Dedifferentiated amniotic fluid mesenchymal stem cell (primary cell): ENCODE measurements at regions not wholly inside any gene's neighbourhood (a gene's known extent, or its start where the extent isn't known, plus 50 kb on each side); places are given as distances from the start of the nearest gene placed in this dataset.

Source experiments
- DNase-seq: peaks from one replicate; pipeline ENCODE4 v3.0.0-alpha.2; 2016; ENCODE audit errors: extremely low spot score

DNA sequence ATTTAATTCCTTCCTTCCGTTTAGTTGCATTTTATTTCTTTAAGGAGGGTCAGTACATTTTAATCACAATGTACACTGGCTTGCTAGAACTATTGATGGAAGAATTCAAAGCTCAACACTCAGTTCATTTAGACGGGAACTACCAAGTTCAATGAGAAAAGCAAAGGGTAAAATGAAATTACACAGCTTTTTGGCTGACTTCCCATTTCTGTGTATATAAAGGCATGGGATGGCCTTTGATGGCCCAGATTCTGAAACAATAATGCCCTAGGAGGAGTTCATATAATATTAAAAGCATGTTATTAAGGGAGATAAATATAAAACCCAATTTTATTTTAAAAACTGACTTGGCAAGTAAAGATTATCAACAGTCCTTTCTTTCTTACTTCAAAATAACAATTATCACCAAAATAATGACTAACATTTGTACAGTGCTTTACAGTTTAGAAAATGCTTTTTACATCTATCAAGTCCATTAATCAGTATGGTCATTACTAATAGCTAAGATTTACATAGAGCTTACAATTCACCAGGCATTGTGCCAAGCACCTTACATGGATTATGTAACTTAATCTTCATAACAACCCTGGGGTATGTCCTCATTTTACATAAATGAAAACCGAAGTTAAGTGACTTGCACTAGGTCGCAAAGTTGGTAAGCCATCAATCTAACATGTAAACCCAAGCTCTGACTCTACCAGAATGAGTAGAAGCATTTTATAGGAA, 402.4 kb downstream of the OMA1 start:
- DNase-seq = no peak

- DNase-seq = no peak
These were observed 410.1 kb downstream of the OMA1 start for GRCh38 chr1:58136387-58136786.

GRCh38 chr1:58135821-58136321, 410.7 kb downstream of the OMA1 start:
- no peak for DNase-seq

DNA sequence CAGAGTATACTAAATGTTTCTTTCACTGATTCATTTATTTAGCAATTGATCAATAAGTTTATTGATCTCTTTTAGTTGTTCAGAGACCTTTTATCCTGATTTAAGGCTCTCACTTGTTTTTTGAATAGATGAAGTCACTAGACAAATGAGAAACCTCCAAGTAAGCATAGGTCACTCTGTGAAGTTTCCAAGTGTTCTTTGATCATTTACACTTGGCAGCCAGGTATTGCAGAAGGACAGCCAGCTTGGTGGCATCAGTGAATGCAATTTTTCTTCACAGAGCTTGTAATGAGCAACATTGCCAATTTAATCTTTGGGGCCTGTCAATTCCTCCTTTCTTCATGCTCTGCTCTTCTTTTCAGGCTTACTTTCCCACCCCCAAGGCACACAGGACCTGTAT, 413.0 kb downstream of the OMA1 start:
- DNase-seq = no peak

DNA sequence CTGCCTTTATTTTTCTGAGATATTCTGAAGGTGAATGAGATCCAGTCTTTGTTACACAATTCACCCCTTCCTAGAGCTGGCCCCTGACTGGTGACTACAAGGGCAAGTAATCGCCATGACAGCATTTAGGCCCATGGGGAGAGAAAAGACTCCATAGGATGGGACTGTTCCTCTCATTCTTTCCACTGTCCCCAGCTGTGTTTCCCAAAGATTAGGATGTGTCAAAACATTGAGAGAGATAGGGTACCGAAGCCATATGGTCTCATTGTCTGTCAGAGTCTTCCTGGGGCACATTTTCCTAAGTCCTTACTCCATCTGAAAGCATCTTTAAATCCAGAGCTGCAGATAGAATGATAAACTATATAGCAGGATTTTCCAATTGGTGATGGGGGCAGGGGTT, 423.5 kb downstream of the OMA1 start:
- no peak for DNase-seq

GRCh38 chr1:58119971-58120370, 426.6 kb downstream of the OMA1 start:
- DNase-seq = no peak

DNA sequence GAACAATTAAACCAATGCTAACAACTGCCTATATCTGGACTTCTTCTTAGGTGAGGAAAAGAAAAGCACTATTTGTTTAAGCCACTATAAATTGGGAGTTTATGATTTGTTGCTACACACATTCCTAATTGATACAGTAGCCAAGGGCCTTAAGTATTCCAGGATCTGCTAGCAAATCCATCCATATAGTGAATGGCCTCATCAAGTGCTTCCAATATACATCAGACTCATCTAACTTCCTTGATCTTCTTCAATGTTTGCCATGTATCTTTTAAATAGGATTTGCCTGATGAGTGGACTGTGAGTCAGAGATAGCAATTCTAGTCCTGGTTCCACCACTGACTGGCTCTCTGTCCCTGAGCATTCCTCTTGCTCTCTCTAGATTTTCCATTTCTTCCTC, 430.2 kb downstream of the OMA1 start:
- DNase-seq = no peak

DNA sequence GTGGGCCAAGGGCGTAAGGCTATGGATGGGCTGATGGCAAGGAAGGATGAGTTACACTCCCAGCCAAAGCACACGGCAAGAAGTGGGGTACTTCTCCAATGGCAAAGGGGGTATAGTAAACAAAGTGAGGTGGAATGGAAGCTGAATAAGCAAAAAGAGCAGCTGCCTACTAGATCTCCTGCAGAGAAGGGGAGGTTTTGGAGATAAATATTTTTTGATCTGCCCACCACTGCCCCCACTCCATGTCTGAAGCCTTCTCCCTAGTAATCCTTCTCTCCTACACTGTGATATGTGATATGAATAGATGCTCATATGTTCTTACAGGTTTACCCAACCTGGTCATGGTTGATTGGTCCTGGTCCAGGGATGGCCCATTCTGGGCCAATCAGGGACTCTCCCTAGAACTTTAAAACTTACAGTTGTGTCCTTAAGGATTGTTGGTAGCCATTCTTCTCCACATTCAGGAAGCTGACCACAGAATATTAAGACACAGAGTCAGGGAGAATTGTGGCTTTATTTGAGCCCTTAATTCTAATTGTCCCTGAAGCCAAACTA, 436.8 kb downstream of the OMA1 start:
- no peak for DNase-seq

- DNase-seq = no peak
These were observed 437.7 kb downstream of the OMA1 start for GRCh38 chr1:58108783-58109182.

DNA sequence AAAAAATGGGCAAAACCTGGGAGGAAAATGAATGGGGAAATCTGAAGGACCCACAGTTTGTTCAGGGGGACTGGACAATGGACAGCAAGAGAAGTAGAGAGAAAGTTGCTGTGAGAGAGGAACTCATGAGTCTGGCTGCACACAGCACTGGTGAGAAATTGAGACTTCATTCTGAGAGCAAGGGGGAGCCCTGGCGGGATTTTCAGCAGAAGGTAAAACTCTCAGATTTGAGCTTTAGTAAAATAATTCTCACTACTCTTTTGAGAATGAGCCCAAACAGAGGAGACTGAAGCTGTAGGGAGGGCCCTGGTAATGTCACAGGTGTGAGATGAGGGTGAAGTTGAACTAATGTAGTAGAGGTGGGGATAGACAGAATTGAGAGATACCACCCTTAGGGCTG, 438.6 kb downstream of the OMA1 start:
- no peak for DNase-seq

DNA sequence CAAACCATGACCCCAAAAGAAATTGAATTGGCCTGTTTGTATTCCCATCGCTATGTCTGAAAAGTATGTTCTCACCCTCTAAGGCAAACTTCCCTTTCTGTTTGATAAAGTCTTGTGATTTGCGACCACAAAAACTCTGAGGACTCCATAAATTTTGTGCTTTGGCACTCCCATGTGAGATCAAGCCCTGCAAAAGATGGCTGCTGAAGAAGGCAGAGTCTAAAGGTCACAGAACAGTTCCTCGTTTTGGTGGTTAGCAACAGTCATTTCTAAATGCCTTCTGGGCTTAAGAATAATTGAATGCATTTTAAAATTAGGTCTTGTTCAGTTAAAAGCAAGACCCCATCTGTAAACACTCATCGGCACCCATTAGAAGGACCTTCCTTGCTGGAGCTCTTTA, 441.6 kb downstream of the OMA1 start:
- no peak for DNase-seq

- DNase-seq = no peak
These were observed 449.8 kb downstream of the OMA1 start for GRCh38 chr1:58096714-58097113.

GRCh38 chr1:58095183-58095582, 451.3 kb downstream of the OMA1 start:
- DNase-seq = no peak

DNA sequence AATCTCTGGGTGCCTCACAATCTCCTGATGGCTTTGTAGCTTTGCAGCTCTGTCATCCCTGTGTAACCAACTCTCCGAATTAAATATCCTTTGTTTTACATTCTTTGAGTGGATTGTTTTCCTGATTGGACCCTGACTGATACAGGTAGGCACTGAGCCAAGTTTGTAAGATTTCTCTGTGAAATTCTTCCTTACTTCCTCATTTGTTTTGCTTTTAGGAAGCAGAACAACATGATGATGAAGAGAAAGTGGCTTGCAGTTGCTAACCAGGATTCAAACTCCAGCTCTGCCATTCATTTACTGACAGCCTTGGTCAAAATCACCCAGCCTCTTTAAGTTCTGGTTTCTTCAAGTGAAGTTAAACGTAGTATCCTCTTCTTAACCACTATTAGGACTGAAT, 452.3 kb downstream of the OMA1 start:
- DNase-seq = no peak

- no peak for DNase-seq
These were observed 455.9 kb downstream of the OMA1 start for GRCh38 chr1:58090640-58091039.

GRCh38 chr1:58089898-58090534, 456.5 kb downstream of the OMA1 start:
- no peak for DNase-seq

DNA sequence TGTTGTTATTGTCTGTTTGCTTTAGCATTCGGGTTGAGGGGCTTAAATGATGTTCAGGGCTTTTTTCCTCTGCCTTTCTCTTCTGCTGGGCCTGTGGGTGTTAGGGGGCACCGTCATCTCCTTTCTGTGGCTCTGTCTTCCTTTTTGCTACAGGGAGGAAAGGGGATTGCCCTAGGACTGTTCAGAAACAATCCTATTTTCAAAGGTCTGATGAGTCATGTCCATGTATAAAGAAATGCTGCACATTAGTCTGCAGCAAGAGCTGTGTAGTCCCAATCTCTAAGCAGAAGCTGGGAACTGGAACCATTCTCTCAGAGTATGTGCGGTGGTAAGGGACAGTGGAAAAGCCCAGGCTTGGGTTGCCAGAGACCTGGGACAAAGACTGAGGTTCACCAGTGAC, 462.3 kb downstream of the OMA1 start:
- DNase-seq = no peak

DNA sequence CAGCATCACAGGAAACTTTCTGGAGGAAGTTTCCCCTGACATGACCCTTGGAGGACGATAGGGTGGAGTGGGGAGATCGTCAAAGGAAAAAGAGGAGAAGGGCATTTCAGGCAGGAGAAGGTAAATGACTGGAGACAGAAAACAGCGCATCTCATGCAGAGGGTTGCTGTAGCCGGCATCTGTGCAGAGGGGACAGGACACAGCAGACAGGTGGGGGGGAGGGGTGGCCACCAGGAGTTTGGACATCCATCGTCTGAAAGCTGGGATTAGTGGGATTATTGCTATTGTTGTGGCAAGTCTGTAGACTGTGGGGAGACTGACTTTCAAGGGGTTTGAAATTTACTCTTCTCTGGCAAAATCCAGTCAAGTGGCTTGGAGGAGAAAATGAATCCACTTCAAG, 463.9 kb downstream of the OMA1 start:
- DNase-seq = no peak

- DNase-seq = no peak
These were observed 470.3 kb downstream of the OMA1 start for GRCh38 chr1:58076258-58076657.

DNA sequence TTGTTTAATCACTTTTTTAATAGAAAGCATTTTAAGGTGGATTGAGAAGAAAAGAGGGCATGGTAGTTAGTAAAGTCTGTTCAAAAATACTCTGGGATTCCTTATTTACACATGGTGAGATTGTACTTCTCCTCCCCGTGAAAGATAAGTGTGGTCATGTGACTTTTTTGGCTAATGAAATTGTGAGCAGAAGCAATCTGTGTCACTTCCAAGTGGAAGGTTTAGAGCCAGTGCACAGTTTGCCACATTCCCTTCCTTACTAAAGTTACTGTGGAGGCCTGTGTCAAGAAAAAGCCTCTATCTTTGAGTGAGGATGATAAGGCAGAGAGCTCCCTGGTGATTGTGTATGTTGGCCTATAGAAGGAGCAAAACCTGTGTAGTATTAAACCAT, 471.3 kb downstream of the OMA1 start:
- no peak for DNase-seq

- no peak for DNase-seq
These were observed 474.1 kb downstream of the OMA1 start for GRCh38 chr1:58072450-58072849.

GRCh38 chr1:58067082-58067481, 479.4 kb downstream of the OMA1 start:
- DNase-seq = no peak

- DNase-seq = no peak
These were observed 481.0 kb downstream of the OMA1 start for GRCh38 chr1:58065520-58065919.
